Parathyroid adenoma (tissue), 2 donors: ENCODE measurements at regions not wholly inside any gene's neighbourhood (a gene's known extent, or its start where the extent isn't known, plus 50 kb on each side); places are given as distances from the start of the nearest gene placed in this dataset.

Experiments
- H2AFZ ChIP-seq: fragments of 300-600 bp; sonication (generic); one replicate; pipeline ENCODE4 v1.7.0; 2017; ENCODE audit warnings: antibody characterized with exemption, mild to moderate bottlenecking
- H3K27ac ChIP-seq: fragments of 300-600 bp; sonication (generic); one replicate; pipeline ENCODE4 v1.7.0; 2017
- H3K27me3 ChIP-seq: fragments of 300-600 bp; sonication (generic); one replicate; pipeline ENCODE4 v1.7.0; 2017; ENCODE audit warnings: low read length; ENCODE audit not compliant: control insufficient read depth, insufficient read depth
- H3K36me3 ChIP-seq: fragments of 300-600 bp; sonication (generic); one replicate; pipeline ENCODE4 v1.7.0; 2017; ENCODE audit warnings: low read length; ENCODE audit not compliant: control insufficient read depth, insufficient read depth
- H3K4me1 ChIP-seq: fragments of 300-600 bp; sonication (generic); one replicate; pipeline ENCODE4 v1.7.0; 2017; ENCODE audit warnings: control low read depth
- H3K4me2 ChIP-seq: fragments of 300-600 bp; sonication (generic); one replicate; pipeline ENCODE4 v1.7.0; 2017; ENCODE audit warnings: low read length
- H3K4me3 ChIP-seq: fragments of 300-600 bp; sonication (generic); one replicate; pipeline ENCODE4 v1.7.0; 2017; ENCODE audit warnings: low read depth, low read length
- H3K79me2 ChIP-seq: fragments of 300-600 bp; sonication (generic); one replicate; pipeline ENCODE4 v1.7.0; 2017; ENCODE audit warnings: control low read depth
- H3K9ac ChIP-seq: fragments of 300-600 bp; sonication (generic); one replicate; pipeline ENCODE4 v1.7.0; 2017; ENCODE audit warnings: mild to moderate bottlenecking
- H3K9me3 ChIP-seq: fragments of 300-600 bp; sonication (generic); one replicate; pipeline ENCODE4 v1.7.0; 2017; ENCODE audit warnings: low read length; ENCODE audit not compliant: control insufficient read depth
- CTCF ChIP-seq: fragments of 300-600 bp; sonication (generic); IDR thresholded peaks from one replicate; pipeline ENCODE4 v1.7.0; 2017; ENCODE audit warnings: antibody characterized with exemption, mild to moderate bottlenecking
- donor health status: primary hyperparathyroidism.

- H3K4me2 ChIP-seq, result no peak overlapping the region
- no peak overlapping the region for H3K4me3 ChIP-seq
- no peaks in the 10 kb centered on the region for H3K36me3 ChIP-seq
- no peak overlapping the region for H3K27ac ChIP-seq
- H3K79me2 ChIP-seq, result no peaks in the 10 kb centered on the region
- no peaks in the 10 kb centered on the region for H3K4me1 ChIP-seq
- no peak overlapping the region for H2AFZ ChIP-seq
- H3K27me3 ChIP-seq, result peaks cover 2% of the 10 kb centered on the region
- no peak for TF ChIP-seq CTCF
- H3K9me3 ChIP-seq, result no peaks in the 10 kb centered on the region
- H3K9ac ChIP-seq, result no peak overlapping the region
These were observed 115.7 kb downstream of the MAP3K21 start for GRCh38 chr1:233443040-233443760.

- no peak overlapping the region for H3K27ac ChIP-seq
- TF ChIP-seq CTCF, result no peak
- H3K36me3 ChIP-seq, result no peaks in the 10 kb centered on the region
- H3K4me3 ChIP-seq, result no peak overlapping the region
- H2AFZ ChIP-seq, result no peak overlapping the region
- peaks cover 2% of the 10 kb centered on the region for H3K27me3 ChIP-seq
- H3K79me2 ChIP-seq, result no peaks in the 10 kb centered on the region
- no peaks in the 10 kb centered on the region for H3K9me3 ChIP-seq
- H3K4me2 ChIP-seq, result no peak overlapping the region
- no peaks in the 10 kb centered on the region for H3K4me1 ChIP-seq
- no peak overlapping the region for H3K9ac ChIP-seq
These were observed 117.0 kb downstream of the MAP3K21 start for GRCh38 chr1:233444484-233444883.

GRCh38 chr1:233445737-233446136 is 118.2 kb downstream of the MAP3K21 start:
- Histone ChIP-seq H3K4me2 (no peak overlapping the region), H3K27me3 (peaks cover 2% of the 10 kb centered on the region)
- TF ChIP-seq CTCF, result no peak

GRCh38 chr1:233446935-233447334 is 119.4 kb downstream of the MAP3K21 start:
- Histone ChIP-seq H3K4me1 (no peaks in the 10 kb centered on the region), H3K36me3 (no peaks in the 10 kb centered on the region), H3K27me3 (no peaks in the 10 kb centered on the region), H3K9me3 (no peaks in the 10 kb centered on the region), H2AFZ (no peak overlapping the region), H3K4me3 (no peak overlapping the region), H3K9ac (no peak overlapping the region), H3K27ac (no peak overlapping the region), H3K79me2 (no peaks in the 10 kb centered on the region), H3K4me2 (no peak overlapping the region)
- TF ChIP-seq CTCF, result no peak

More at GRCh38 chr1:233445737-233446136, 118.2 kb downstream of the MAP3K21 start:
- Histone ChIP-seq H2AFZ (no peak overlapping the region), H3K27ac (no peak overlapping the region), H3K9me3 (no peaks in the 10 kb centered on the region), H3K79me2 (no peaks in the 10 kb centered on the region), H3K4me1 (no peaks in the 10 kb centered on the region), H3K36me3 (no peaks in the 10 kb centered on the region), H3K9ac (no peak overlapping the region), H3K4me3 (no peak overlapping the region)

DNA sequence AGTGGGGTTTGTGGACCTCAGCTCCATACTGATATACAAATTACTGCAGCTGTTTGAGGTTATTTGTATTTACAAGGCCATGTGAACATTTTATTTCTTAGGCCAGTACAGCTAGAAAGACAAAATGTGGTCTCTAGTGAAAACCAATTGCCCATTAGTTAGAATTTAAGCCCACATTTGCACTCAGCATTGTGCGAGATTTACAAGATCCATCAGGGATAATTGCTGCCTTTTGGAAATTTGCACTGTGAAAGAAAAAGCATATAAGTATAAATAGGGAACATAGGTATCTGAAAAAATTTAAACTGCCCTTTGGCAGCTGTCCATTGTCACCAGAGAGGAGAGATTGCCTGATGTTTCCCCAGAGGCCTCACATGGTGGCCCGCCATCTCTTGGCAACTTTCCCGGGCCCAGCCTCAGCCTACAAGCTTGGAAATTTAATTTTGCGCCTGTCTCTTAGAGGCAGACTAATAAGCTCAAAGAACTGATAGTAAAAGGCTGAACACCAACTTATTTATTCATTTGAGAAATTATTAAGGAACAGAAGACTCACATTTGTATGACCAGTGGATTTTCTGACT is 120.7 kb downstream of the MAP3K21 start:
- no peak for TF ChIP-seq CTCF
- Histone ChIP-seq H3K4me2 (no peak overlapping the region), H3K4me3 (no peak overlapping the region), H3K4me1 (no peaks in the 10 kb centered on the region), H3K36me3 (no peaks in the 10 kb centered on the region), H3K9me3 (no peaks in the 10 kb centered on the region), H3K79me2 (no peaks in the 10 kb centered on the region), H3K27me3 (no peaks in the 10 kb centered on the region), H2AFZ (no peak overlapping the region), H3K27ac (no peak overlapping the region), H3K9ac (no peak overlapping the region)
